GM12864 (cell line): ENCODE measurements at regions not wholly inside any gene's neighbourhood (a gene's known extent, or its start where the extent isn't known, plus 50 kb on each side); places are given as distances from the start of the nearest gene placed in this dataset.

Experiments used
- DNase-seq: peaks from one replicate; pipeline ENCODE4 v3.0.0-alpha.2; 2011; ENCODE audit warnings: low read depth
- H3K4me3 ChIP-seq: 2 replicates; pipeline ENCODE4 v1.5.1; 2011; ENCODE audit warnings: mild to moderate bottlenecking, low read depth, low read length, control low read depth
- CTCF ChIP-seq: IDR thresholded peaks from 2 replicates; pipeline ENCODE4 v1.5.1; 2011; ENCODE audit warnings: low read depth, mild to moderate bottlenecking, moderate library complexity, low read length, control low read depth, inconsistent platforms; ENCODE audit errors: missing control alignments

GRCh38 chr2:118721817-118722551 lies 125.5 kb downstream of the EN1 start:
- no peak overlapping the region for H3K4me3 ChIP-seq
- no peak for DNase-seq
- no peak for TF ChIP-seq CTCF

- no peak for DNase-seq
- no peak overlapping the region for H3K4me3 ChIP-seq
- TF ChIP-seq CTCF: no peak
Observed at GRCh38 chr2:118720866-118721265, 126.6 kb downstream of the EN1 start.

GRCh38 chr2:118718921-118719320 lies 128.5 kb downstream of the EN1 start:
- no peak for DNase-seq
- no peak for TF ChIP-seq CTCF
- no peak overlapping the region for H3K4me3 ChIP-seq

- no peak for DNase-seq
- H3K4me3 ChIP-seq: no peak overlapping the region
- TF ChIP-seq CTCF: no peak
Observed at GRCh38 chr2:118716102-118716501, 131.3 kb downstream of the EN1 start.

GRCh38 chr2:118714118-118714517 lies 133.3 kb downstream of the EN1 start:
- no peak overlapping the region for H3K4me3 ChIP-seq
- DNase-seq: no peak
- TF ChIP-seq CTCF: no peak

GRCh38 chr2:118711603-118712002 lies 135.8 kb downstream of the EN1 start:
- no peak for TF ChIP-seq CTCF
- DNase-seq: no peak
- no peak overlapping the region for H3K4me3 ChIP-seq

GRCh38 chr2:118710481-118710880 lies 137.0 kb downstream of the EN1 start:
- no peak overlapping the region for H3K4me3 ChIP-seq
- TF ChIP-seq CTCF: no peak
- DNase-seq: no peak
